ENCODE measurements at regions not wholly inside any gene's neighbourhood (a gene's known extent, or its start where the extent isn't known, plus 50 kb on each side); places are given as distances from the start of the nearest gene placed in this dataset.
A peak's percentile ranks its signal among the peaks of the same experiment; 100 is the strongest.

GRCh38 chr9:38342532-38342931 is 50.0 kb upstream of the ALDH1B1 start:
- DNase-seq (ENCODE audit: low read depth), result no peak
- H3K36me3 ChIP-seq (ENCODE audit: control insufficient read depth, insufficient read depth, low read length), result no peaks in the 10 kb centered on the region
- no peak overlapping the region for H3K4me3 ChIP-seq (ENCODE audit: low read depth, low read length)
- H3K27me3 ChIP-seq (ENCODE audit: control insufficient read depth, insufficient read depth, low read length), result peaks cover 4% of the 10 kb centered on the region
- TF ChIP-seq, protein P1, sequence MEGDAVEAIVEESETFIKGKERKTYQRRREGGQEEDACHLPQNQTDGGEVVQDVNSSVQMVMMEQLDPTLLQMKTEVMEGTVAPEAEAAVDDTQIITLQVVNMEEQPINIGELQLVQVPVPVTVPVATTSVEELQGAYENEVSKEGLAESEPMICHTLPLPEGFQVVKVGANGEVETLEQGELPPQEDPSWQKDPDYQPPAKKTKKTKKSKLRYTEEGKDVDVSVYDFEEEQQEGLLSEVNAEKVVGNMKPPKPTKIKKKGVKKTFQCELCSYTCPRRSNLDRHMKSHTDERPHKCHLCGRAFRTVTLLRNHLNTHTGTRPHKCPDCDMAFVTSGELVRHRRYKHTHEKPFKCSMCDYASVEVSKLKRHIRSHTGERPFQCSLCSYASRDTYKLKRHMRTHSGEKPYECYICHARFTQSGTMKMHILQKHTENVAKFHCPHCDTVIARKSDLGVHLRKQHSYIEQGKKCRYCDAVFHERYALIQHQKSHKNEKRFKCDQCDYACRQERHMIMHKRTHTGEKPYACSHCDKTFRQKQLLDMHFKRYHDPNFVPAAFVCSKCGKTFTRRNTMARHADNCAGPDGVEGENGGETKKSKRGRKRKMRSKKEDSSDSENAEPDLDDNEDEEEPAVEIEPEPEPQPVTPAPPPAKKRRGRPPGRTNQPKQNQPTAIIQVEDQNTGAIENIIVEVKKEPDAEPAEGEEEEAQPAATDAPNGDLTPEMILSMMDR (IDR thresholded peaks at IDR 0.05; ENCODE audit: insufficient read depth, low read length, poor library complexity, severe bottlenecking), result no peak

DNA sequence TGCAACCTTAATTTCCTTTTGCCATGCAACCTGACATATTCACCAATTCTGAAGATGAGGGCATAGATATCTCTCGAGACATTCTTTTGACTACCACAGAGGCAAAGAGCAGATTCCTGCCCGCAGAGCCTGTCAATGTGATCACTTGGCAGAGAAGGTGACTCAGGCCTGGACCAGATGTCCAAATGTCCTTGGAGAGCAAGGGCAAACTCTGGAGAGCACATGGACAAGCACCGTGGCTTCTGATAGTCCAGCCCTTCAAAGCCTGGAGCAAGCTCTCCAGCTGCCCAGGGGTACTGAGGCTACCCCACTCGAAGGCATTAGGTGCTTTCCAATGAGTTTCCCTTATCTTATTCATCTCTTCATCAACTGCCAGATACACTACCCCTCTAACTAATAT is 50.4 kb upstream of the ALDH1B1 start:
- TF ChIP-seq, protein P1 (IDR thresholded peaks at IDR 0.05; ENCODE audit: insufficient read depth, low read length, poor library complexity, severe bottlenecking), result no peak
- Histone ChIP-seq H3K36me3 (ENCODE audit: control insufficient read depth, insufficient read depth, low read length) (no peaks in the 10 kb centered on the region), H3K4me3 (ENCODE audit: low read depth, low read length) (no peak overlapping the region), H3K27me3 (ENCODE audit: control insufficient read depth, insufficient read depth, low read length) (peaks cover 4% of the 10 kb centered on the region)
- no peak for DNase-seq (ENCODE audit: low read depth)

GRCh38 chr9:38339496-38339895 is 53.0 kb upstream of the ALDH1B1 start:
- no peak for DNase-seq (ENCODE audit: low read depth)
- Histone ChIP-seq H3K27me3 (ENCODE audit: control insufficient read depth, insufficient read depth, low read length) (peaks cover 2% of the 10 kb centered on the region), H3K36me3 (ENCODE audit: control insufficient read depth, insufficient read depth, low read length) (no peaks in the 10 kb centered on the region), H3K4me3 (ENCODE audit: low read depth, low read length) (no peak overlapping the region)
- TF ChIP-seq, protein P1 (IDR thresholded peaks at IDR 0.05; ENCODE audit: insufficient read depth, low read length, poor library complexity, severe bottlenecking), result no peak

DNA sequence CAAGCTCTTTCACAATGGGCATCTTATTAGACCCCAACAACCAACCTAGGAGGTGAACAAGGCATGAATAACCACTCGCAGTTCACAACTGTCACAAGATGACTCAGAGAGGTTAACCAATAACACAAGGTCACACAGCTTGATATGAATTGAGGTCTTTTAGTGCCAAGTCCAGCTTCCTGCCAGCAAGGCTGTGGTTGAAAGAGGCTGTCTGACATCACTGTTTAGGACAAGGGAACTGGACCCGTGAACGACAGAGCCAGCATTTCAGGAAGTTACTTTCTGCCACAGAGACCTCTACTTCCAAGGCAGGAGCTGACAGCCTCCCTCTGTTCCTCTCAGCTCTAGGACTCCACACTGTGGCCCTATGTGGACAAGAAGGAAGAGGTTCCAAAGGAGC is 53.4 kb upstream of the ALDH1B1 start:
- H3K27me3 ChIP-seq (ENCODE audit: control insufficient read depth, insufficient read depth, low read length), result peaks cover 2% of the 10 kb centered on the region
- DNase-seq (ENCODE audit: low read depth), result peak; percentile 56

GRCh38 chr9:38338342-38339018 is 54.0 kb upstream of the ALDH1B1 start:
- H3K36me3 ChIP-seq (ENCODE audit: control insufficient read depth, insufficient read depth, low read length), result no peaks in the 10 kb centered on the region
- peaks cover 2% of the 10 kb centered on the region for H3K27me3 ChIP-seq (ENCODE audit: control insufficient read depth, insufficient read depth, low read length)
- TF ChIP-seq, protein P1 (IDR thresholded peaks at IDR 0.05; ENCODE audit: insufficient read depth, low read length, poor library complexity, severe bottlenecking), result no peak
- no peak overlapping the region for H3K4me3 ChIP-seq (ENCODE audit: low read depth, low read length)
- DNase-seq (ENCODE audit: low read depth), result no peak

More for the DNA sequence above, 53.4 kb upstream of the ALDH1B1 start:
- Histone ChIP-seq H3K4me3 (ENCODE audit: low read depth, low read length) (no peak overlapping the region), H3K36me3 (ENCODE audit: control insufficient read depth, insufficient read depth, low read length) (no peaks in the 10 kb centered on the region)
- TF ChIP-seq, protein P1 (IDR thresholded peaks at IDR 0.05; ENCODE audit: insufficient read depth, low read length, poor library complexity, severe bottlenecking), result no peak

GRCh38 chr9:38337706-38338264 is 54.7 kb upstream of the ALDH1B1 start:
- TF ChIP-seq, protein P1 (IDR thresholded peaks at IDR 0.05; ENCODE audit: insufficient read depth, low read length, poor library complexity, severe bottlenecking), result no peak
- peaks cover 2% of the 10 kb centered on the region for H3K27me3 ChIP-seq (ENCODE audit: control insufficient read depth, insufficient read depth, low read length)
- DNase-seq (ENCODE audit: low read depth), result no peak
- H3K4me3 ChIP-seq (ENCODE audit: low read depth, low read length), result no peak overlapping the region
- H3K36me3 ChIP-seq (ENCODE audit: control insufficient read depth, insufficient read depth, low read length), result no peaks in the 10 kb centered on the region
